ENCODE measurements at regions not wholly inside any gene's neighbourhood (a gene's known extent, or its start where the extent isn't known, plus 50 kb on each side); places are given as distances from the start of the nearest gene placed in this dataset.

DNA sequence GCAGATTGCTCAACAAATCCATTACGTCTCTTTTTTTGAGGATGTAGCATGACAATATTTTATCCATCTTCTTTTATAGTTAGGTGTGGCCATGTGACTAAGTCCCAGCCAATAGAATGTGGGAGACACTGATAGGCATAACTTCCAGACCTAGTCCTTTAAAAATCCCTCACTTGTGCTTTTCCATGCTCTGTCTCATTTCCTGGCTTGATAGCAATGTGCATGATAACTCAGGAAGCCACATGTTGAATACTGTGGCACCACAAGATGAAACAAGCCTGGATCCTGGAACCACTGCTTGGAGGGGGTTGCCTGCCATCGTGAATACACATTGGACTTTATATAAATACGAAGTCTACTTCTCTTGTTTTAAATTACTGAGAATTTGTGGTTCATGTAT lies 184.0 kb upstream of the NEIL3 start:
- TF ChIP-seq CTCF (conservative IDR thresholded peaks at IDR 0.05; ENCODE audit: low read length) (no peak), EZH2phosphoT487 (IDR thresholded peaks at IDR 0.05; ENCODE audit: borderline replicate concordance) (no peak)

Data from Loucy (cell line).